ENCODE measurements at regions not wholly inside any gene's neighbourhood (a gene's known extent, or its start where the extent isn't known, plus 50 kb on each side); places are given as distances from the start of the nearest gene placed in this dataset.

GRCh38 chr7:131011432-131011742 lies 277.4 kb upstream of the KLF14 start:
- TF ChIP-seq, protein P1, sequence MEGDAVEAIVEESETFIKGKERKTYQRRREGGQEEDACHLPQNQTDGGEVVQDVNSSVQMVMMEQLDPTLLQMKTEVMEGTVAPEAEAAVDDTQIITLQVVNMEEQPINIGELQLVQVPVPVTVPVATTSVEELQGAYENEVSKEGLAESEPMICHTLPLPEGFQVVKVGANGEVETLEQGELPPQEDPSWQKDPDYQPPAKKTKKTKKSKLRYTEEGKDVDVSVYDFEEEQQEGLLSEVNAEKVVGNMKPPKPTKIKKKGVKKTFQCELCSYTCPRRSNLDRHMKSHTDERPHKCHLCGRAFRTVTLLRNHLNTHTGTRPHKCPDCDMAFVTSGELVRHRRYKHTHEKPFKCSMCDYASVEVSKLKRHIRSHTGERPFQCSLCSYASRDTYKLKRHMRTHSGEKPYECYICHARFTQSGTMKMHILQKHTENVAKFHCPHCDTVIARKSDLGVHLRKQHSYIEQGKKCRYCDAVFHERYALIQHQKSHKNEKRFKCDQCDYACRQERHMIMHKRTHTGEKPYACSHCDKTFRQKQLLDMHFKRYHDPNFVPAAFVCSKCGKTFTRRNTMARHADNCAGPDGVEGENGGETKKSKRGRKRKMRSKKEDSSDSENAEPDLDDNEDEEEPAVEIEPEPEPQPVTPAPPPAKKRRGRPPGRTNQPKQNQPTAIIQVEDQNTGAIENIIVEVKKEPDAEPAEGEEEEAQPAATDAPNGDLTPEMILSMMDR (IDR thresholded peaks at IDR 0.05 in 4 of 5, conservative IDR thresholded peaks at IDR 0.05 in 1 of 5): no peak
- TF ChIP-seq POLR2A (IDR thresholded peaks at IDR 0.05): no peak
- DNase-seq: no peak
- peak overlapping the region; percentile 68 to 78 (median 75) for H3K27ac ChIP-seq
- intact Hi-C loops (cut with DNase I; ENCODE audit: low total_unique reads) (loop anchor here (5.0 kb wide), 1 partner anchor 96 kb away; no protein-coding TSS in a partner anchor), in situ Hi-C loops (cut with MboI; ENCODE audit: low sequenced_read_pairs in 4 of 4) (no loop called here)
- H3K4me3 ChIP-seq: no peak overlapping the region
- H3K9me3 ChIP-seq: no peaks in the 10 kb centered on the region
- ATAC-seq: no peak
- peaks cover 95 to 98% of the 10 kb centered on the region in 2 donors for H3K4me1 ChIP-seq
- H3K27me3 ChIP-seq: no peaks in the 10 kb centered on the region
- H3K36me3 ChIP-seq: no peaks in the 10 kb centered on the region

GRCh38 chr7:131011976-131012375 lies 278.0 kb upstream of the KLF14 start:
- intact Hi-C loops (cut with DNase I; ENCODE audit: low total_unique reads): loop anchor here (2.0 to 5.0 kb wide), 3 partner anchors 23 to 119 kb away; no protein-coding TSS in a partner anchor
- Histone ChIP-seq H3K9me3 (no peaks in the 10 kb centered on the region), H3K27ac (peak overlapping the region; percentile 68 to 78 (median 75)), H3K27me3 (no peaks in the 10 kb centered on the region), H3K36me3 (no peaks in the 10 kb centered on the region), H3K4me1 (peaks cover 97 to 98% of the 10 kb centered on the region in 2 donors), H3K4me3 (peak overlapping the region in 1 of 4 donors; percentile 23)
- in situ Hi-C loops (cut with MboI; ENCODE audit: low sequenced_read_pairs in 4 of 4): no loop called here
- TF ChIP-seq POLR2A (IDR thresholded peaks at IDR 0.05): no peak
- TF ChIP-seq, protein P1 (IDR thresholded peaks at IDR 0.05 in 4 of 5, conservative IDR thresholded peaks at IDR 0.05 in 1 of 5): no peak
- ATAC-seq (peak; percentile 55 to 66), DNase-seq (no peak)

DNA sequence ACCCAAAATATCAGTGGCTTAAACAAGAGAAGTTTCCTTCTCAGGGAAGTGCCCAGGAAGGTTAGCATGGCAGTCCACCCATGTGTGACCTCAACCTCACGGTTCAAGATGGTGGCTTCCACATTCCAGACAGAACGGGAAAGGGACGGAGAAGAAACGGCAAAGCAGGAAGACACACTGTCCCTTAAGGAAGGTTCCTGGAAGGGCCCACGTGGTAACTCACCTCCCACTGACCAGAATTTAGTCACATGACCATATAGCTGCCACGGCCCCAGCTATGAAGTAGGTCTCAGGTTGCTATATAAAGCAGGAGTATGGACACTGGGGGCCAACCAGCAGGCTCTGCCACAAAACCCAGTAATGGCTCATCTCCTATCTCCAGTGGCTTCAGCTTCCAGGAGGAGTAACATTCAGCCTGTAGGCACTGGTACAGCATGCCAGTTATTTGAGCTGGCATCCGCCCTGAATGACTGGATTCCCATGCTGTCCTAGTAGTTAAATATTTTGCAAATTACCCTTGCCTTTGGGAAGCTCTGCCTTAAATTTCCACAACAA lies 278.5 kb upstream of the KLF14 start:
- in situ Hi-C loops (cut with MboI; ENCODE audit: low sequenced_read_pairs in 4 of 4): no loop called here
- intact Hi-C loops (cut with DNase I; ENCODE audit: low total_unique reads): loop anchor here (2.0 to 5.0 kb wide), 3 partner anchors 22 to 120 kb away; no protein-coding TSS in a partner anchor
- no peaks in the 10 kb centered on the region for H3K27me3 ChIP-seq
- TF ChIP-seq, protein P1 (IDR thresholded peaks at IDR 0.05 in 4 of 5, conservative IDR thresholded peaks at IDR 0.05 in 1 of 5): no peak
- no peak for TF ChIP-seq POLR2A (IDR thresholded peaks at IDR 0.05)
- H3K27ac ChIP-seq: peak overlapping the region; percentile 68 to 78 (median 75)
- peak overlapping the region in 1 of 4 donors; percentile 23 for H3K4me3 ChIP-seq
- ATAC-seq (peak; percentile 8 to 25), DNase-seq (no peak)
- H3K4me1 ChIP-seq: peaks cover 98% of the 10 kb centered on the region in 2 donors
- no peaks in the 10 kb centered on the region for H3K9me3 ChIP-seq
- no peaks in the 10 kb centered on the region for H3K36me3 ChIP-seq

GRCh38 chr7:131013716-131014115 lies 279.7 kb upstream of the KLF14 start:
- intact Hi-C loops (cut with DNase I; ENCODE audit: low total_unique reads): loop anchor here (2.0 to 5.0 kb wide), 3 partner anchors 21 to 121 kb away; no protein-coding TSS in a partner anchor
- Histone ChIP-seq H3K36me3 (no peaks in the 10 kb centered on the region), H3K27me3 (no peaks in the 10 kb centered on the region), H3K27ac (peak overlapping the region; percentile 13 to 78 (median 73)), H3K4me1 (peaks cover 99% of the 10 kb centered on the region in 2 donors), H3K9me3 (no peaks in the 10 kb centered on the region), H3K4me3 (peak overlapping the region in 1 of 4 donors; percentile 5)
- TF ChIP-seq, protein P1 (IDR thresholded peaks at IDR 0.05 in 4 of 5, conservative IDR thresholded peaks at IDR 0.05 in 1 of 5): no peak
- TF ChIP-seq POLR2A (IDR thresholded peaks at IDR 0.05): no peak
- no peak for ATAC-seq
- DNase-seq: no peak
- in situ Hi-C loops (cut with MboI; ENCODE audit: low sequenced_read_pairs in 4 of 4): no loop called here

Measured in gastrocnemius medialis (tissue), 4 donors.